Ammon's horn (tissue), 1 donor: ENCODE measurements at regions not wholly inside any gene's neighbourhood (a gene's known extent, or its start where the extent isn't known, plus 50 kb on each side); places are given as distances from the start of the nearest gene placed in this dataset.

ENCODE experiments used
- DNase-seq: peaks from one replicate; pipeline ENCODE4 v3.0.0-alpha.2; 2016; ENCODE audit warnings: low spot score

GRCh38 chr3:159170436-159171003 lies 368.7 kb downstream of the MFSD1 start:
- no peak for DNase-seq

GRCh38 chr3:159171333-159171732 lies 369.5 kb downstream of the MFSD1 start:
- DNase-seq: no peak

GRCh38 chr3:159172473-159172872 lies 370.6 kb downstream of the MFSD1 start:
- no peak for DNase-seq

GRCh38 chr3:159174715-159175692 lies 373.1 kb downstream of the MFSD1 start:
- DNase-seq: no peak

DNA sequence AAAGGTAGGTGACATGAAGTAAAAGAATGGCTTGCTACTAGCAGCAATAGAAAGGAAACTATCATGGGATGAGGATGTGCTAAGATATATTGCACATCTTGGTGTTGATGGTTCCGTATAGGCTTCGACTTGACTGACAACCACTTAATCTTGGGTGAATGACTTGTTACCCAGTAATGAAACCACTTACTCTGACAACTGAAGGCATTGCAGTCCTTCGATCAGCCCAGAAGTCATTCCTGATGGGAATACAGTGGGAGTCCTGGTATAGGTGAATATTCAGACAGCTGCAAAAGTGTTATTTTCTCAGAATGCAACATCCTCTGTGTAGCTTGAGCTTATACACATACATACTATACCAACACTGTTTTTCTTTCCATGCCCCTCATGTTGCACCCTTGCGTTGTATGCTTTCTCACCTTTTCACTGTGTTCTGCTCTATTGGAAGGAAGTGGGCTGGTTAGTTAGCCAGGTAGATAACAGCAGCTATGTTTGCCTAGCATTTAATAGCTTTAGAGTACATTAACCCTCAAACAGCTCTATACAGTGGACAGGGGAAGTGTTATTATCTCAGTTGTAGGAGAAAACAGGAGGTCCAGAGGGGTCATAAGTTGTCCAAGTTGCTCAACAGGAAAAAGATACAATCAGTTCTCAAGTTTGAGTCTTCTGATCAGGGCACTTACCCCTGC lies 376.5 kb downstream of the MFSD1 start:
- no peak for DNase-seq

GRCh38 chr3:159182961-159183360 lies 381.1 kb downstream of the MFSD1 start:
- no peak for DNase-seq

- DNase-seq: peak; percentile 51
Observed at GRCh38 chr3:159185443-159186050, 383.7 kb downstream of the MFSD1 start.

DNA sequence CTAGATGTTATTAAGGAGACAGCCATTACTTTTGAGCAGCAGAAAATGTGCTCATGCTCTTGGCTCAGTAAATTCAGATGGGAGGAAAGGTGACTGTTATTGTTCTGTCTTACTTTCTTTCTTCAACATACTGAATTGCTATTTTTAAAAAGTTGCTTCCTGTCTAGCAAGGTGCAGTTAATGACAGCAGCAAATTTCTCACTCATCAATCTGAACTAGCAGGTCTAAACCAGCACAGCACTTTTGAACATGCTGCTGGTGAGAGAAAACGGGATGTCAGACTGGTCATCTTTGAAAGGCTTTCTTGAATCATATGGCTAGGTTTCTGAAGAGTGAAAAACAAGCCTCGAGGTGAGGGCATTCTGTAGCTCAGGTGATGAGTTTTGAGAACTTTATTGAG lies 384.7 kb downstream of the MFSD1 start:
- DNase-seq: no peak

DNA sequence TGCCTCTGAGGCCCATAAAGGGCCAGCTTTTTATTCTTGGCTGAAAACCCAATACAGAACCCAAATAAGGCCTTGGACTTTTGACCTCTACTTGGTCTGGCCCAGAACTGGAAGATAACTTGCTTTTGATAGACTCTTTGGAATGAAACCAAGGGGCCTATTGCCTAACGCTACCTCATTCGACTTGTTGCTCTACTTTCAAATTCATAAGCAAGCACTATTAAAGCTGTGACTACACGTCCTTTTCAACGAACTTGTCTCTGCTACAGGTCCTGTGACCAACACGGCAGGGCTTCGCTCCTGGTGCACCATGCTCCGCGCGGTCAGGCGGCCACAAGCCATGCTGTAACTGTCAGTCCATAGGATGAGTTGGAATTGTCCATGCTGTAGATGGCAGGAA lies 385.4 kb downstream of the MFSD1 start:
- no peak for DNase-seq

GRCh38 chr3:159187706-159188105 lies 385.9 kb downstream of the MFSD1 start:
- no peak for DNase-seq

DNA sequence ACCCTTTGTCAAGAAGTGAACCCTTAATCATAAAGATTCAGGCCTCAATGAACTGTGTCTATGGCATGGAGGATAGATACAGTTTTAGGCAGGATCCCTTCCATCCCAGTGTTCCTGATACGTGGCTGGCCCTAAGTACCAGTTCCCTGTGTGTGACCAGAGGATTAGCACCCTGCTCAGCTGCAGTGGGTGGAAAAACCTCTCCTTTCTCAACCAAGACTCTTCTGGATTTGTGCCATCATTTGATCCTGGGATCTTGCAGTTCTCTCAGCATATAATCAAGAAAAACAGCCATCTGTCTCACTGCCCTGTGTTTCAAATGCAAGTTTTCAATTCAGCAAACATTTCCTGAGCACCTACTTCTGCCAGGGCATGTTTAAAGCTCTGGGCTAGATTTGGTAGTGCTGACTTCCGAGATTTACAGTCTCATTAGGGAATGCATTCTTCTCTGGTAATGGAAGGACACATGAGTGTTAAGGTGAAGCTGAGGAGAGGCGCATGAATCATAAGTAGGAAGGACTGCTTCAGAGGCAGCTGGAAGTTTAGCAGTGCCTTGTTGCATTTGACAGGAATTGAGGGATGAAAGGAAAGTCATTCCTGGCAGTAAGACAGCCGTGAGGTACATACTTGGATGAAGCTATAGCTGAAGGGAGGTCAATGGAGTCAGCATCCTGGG lies 388.3 kb downstream of the MFSD1 start:
- DNase-seq: no peak

DNA sequence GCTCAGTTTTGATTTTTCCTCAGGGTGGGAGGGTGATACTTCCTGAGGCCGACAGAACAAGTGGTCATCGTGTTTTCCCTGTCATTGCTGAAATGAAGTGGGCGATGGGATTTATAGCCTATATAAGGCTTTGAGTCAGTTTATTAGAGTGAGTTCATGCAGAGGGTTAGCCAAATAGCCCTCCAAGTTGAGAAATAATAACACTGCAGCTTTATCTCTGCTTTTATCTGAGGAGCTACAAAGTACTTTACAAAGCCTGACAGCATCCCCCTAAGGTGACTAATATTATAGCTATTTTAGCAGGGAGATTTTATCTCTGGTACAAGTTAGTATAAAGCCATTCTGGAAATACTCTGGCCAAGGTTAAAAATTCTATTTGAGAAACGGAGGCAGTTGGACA lies 389.6 kb downstream of the MFSD1 start:
- DNase-seq: no peak

DNA sequence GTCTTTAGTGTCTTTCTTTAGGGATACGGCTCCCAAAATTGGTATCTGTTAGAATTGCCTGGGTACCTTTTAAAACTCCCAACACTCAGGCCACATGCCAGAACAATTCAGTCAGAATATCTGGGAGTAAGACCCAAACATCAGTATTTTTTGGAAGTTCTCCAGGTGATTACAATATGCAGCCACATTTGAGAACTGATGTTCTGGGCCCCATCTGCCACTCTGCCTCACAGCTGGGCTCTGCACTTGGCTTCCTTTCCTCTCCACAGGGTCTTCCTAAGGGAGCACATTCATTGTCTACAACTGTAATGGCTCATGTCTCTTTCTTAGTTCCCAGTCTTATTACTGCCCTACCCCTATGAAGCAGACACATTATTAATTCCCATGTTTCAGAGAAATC lies 394.5 kb downstream of the MFSD1 start:
- DNase-seq: no peak

- DNase-seq: no peak
Observed at GRCh38 chr3:159200176-159200575, 398.3 kb downstream of the MFSD1 start.

DNA sequence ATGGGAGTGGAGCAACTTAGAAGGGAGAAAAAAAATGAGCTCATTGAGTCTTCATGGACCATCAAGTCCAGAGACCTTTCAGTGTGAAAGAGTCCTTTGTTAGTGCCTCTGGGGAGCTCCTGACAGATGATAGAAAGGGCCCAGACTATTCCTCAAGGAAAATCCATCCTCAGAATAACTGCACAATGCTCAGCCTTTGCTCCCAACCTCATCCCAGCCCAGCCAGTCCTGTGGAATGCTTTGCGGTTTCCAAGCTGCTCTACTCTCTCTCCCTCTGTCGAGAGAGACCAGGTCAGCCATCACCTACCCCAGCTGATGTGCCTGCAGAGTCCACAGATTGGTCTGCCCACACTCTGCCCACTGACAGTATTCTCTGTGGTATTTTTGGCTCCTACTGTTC lies 406.2 kb downstream of the MFSD1 start:
- no peak for DNase-seq

- DNase-seq: no peak
Observed at GRCh38 chr3:159209459-159209858, 407.6 kb downstream of the MFSD1 start.

GRCh38 chr3:159210336-159210735 lies 408.5 kb downstream of the MFSD1 start:
- DNase-seq: no peak

- no peak for DNase-seq
Observed at GRCh38 chr3:159216311-159216710, 414.5 kb downstream of the MFSD1 start.

DNA sequence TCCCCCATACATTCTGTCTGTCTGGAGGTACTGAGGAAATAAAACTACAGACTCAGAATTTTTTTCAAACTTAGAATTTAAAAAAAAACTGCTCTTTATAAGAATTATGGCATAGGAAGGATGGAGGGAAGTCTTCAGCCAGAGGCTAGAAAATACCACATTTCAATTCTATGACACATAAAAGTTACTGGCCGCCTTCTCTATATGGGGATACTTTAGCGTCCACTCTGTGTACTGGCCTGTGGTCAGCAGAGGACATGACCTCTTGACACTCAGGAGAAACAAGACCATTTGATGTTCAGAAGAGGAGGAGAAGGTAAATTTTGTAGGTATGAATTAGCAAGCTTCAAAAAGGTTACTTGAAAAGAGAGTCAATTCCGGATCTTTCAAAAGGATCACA lies 417.4 kb downstream of the MFSD1 start:
- DNase-seq: no peak

DNA sequence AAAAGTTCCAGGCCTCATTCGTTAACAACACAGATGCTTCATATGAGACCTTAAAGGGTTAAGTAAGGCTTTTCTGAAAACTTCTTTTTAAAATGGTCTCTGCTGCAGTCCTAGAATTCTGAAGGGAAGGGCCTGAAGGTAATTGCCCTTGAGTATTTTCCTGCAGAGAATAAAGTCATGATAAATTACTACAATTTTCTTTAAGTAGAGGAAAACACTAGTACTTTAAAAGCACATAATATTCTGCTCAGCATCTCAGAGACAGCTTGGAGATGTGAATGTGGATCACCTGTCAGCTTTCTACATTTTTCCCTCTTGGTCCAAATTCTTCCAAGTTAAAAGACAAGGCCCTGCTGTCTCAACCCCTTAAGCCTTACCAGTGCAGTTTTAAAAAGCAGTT lies 419.5 kb downstream of the MFSD1 start:
- DNase-seq: no peak

DNA sequence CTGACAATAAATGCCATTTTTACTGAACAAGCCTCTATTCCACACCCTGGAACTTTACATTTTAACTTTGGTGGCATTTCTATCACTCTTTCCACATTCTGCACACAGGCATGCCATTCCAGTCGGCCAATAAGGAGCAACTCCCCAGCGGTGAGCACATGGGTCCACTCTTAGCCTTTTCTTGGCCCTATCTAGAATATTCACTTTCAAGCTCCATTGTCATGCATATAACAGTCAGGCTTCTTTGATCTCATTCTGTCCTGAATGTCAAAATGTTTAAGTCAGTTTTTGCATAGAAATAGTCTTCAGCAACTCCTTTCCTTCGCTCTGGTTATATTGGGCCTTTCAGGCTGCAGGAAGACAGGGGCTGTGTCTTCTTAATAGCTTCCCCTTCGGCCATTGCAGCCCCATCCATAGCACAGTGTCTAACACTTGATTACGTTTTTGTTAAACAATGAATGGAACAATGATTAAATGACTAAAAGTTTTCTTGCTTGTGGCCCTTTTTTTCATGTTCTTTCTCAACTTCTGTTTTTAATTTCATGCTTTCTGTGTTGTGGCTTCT lies 427.3 kb downstream of the MFSD1 start:
- no peak for DNase-seq

- no peak for DNase-seq
Observed at GRCh38 chr3:159232966-159233365, 431.1 kb downstream of the MFSD1 start.
